Activated CD8-positive, alpha-beta T cell treated with anti-CD3 and anti-CD28 coated beads, Interleukin-2, amount 10 ng/mL, durations not matched to agents 7 days and 5 days (primary cell): ENCODE measurements at regions not wholly inside any gene's neighbourhood (a gene's known extent, or its start where the extent isn't known, plus 50 kb on each side); places are given as distances from the start of the nearest gene placed in this dataset.

Experiments
- ATAC-seq: fragments of 150-1000 bp; cut with Tn5 transposase; one replicate; pipeline ENCODE4 v1.10.0; 2021; ENCODE audit warnings: moderate library complexity
- CTCF ChIA-PET: fragments of 350-600 bp; sonication (Branson Sonifier 250); formaldehyde crosslinking; loops from one replicate; lab custom pipeline; 2021; ENCODE audit warnings: antibody characterized with exemption; lab: Charles Lee
- POLR2A ChIA-PET: fragments of 350-600 bp; sonication (Branson Sonifier 250); formaldehyde crosslinking; loops from one replicate; lab custom pipeline; 2021; ENCODE audit warnings: antibody characterized with exemption; lab: Charles Lee
- DNase-seq: peaks from one replicate; pipeline ENCODE4 v3.0.0-alpha.2; 2020
- H3K27ac Mint-ChIP-seq: one replicate; pipeline ENCODE4 v1.8.0; 2021; ENCODE audit warnings: mild to moderate bottlenecking, mixed read lengths
- H3K27me3 Mint-ChIP-seq: one replicate; pipeline ENCODE4 v1.8.0; 2021; ENCODE audit warnings: low read depth, mixed read lengths
- H3K36me3 Mint-ChIP-seq: one replicate; pipeline ENCODE4 v1.8.0; 2021; ENCODE audit warnings: low read depth, mixed read lengths
- H3K4me1 Mint-ChIP-seq: one replicate; pipeline ENCODE4 v1.8.0; 2021; ENCODE audit warnings: low read depth, mixed read lengths
- H3K4me3 Mint-ChIP-seq: one replicate; pipeline ENCODE4 v1.8.0; 2021; ENCODE audit warnings: mild to moderate bottlenecking, mixed read lengths
- H3K9me3 Mint-ChIP-seq: one replicate; pipeline ENCODE4 v1.8.0; 2022; ENCODE audit warnings: mixed read lengths; ENCODE audit not compliant: insufficient read depth

- ChIA-PET CTCF (no interaction called here), POLR2A (no interaction called here)
- Mint-ChIP-seq H3K36me3 (no peaks in the 10 kb centered on the region), H3K27ac (no peak overlapping the region), H3K4me3 (no peak overlapping the region), H3K4me1 (no peaks in the 10 kb centered on the region), H3K9me3 (no peaks in the 10 kb centered on the region), H3K27me3 (peaks cover 9% of the 10 kb centered on the region)
- DNase-seq (no peak), ATAC-seq (no peak)
Observed at GRCh38 chr15:85926834-85927233, 132.1 kb upstream of the KLHL25 start.

GRCh38 chr15:85927931-85928537 is 133.3 kb upstream of the KLHL25 start:
- no peak overlapping the region for H3K4me3 Mint-ChIP-seq
- no peaks in the 10 kb centered on the region for H3K9me3 Mint-ChIP-seq
- H3K4me1 Mint-ChIP-seq = no peaks in the 10 kb centered on the region
- H3K36me3 Mint-ChIP-seq = no peaks in the 10 kb centered on the region
- DNase-seq = no peak
- peaks cover 11% of the 10 kb centered on the region for H3K27me3 Mint-ChIP-seq
- POLR2A ChIA-PET = no interaction called here
- no peak for ATAC-seq
- H3K27ac Mint-ChIP-seq = no peak overlapping the region
- CTCF ChIA-PET = no interaction called here

- H3K4me3 Mint-ChIP-seq = no peak overlapping the region
- ChIA-PET POLR2A (no interaction called here), CTCF (no interaction called here)
- no peaks in the 10 kb centered on the region for H3K9me3 Mint-ChIP-seq
- DNase-seq = no peak
- no peaks in the 10 kb centered on the region for H3K36me3 Mint-ChIP-seq
- peaks cover 11% of the 10 kb centered on the region for H3K27me3 Mint-ChIP-seq
- no peak for ATAC-seq
- H3K4me1 Mint-ChIP-seq = no peaks in the 10 kb centered on the region
- no peak overlapping the region for H3K27ac Mint-ChIP-seq
Observed at GRCh38 chr15:85929786-85930185, 135.1 kb upstream of the KLHL25 start.

- Mint-ChIP-seq H3K4me1 (no peaks in the 10 kb centered on the region), H3K9me3 (no peaks in the 10 kb centered on the region), H3K27ac (no peak overlapping the region), H3K27me3 (peaks cover 6% of the 10 kb centered on the region), H3K4me3 (no peak overlapping the region), H3K36me3 (no peaks in the 10 kb centered on the region)
- CTCF ChIA-PET = no interaction called here
- POLR2A ChIA-PET = no interaction called here
- DNase-seq (no peak), ATAC-seq (no peak)
Observed at GRCh38 chr15:85932391-85932790, 137.7 kb upstream of the KLHL25 start.

GRCh38 chr15:85934691-85935090 is 140.0 kb upstream of the KLHL25 start:
- H3K27me3 Mint-ChIP-seq = peaks cover 6% of the 10 kb centered on the region
- H3K36me3 Mint-ChIP-seq = no peaks in the 10 kb centered on the region
- DNase-seq (no peak), ATAC-seq (no peak)
- no peak overlapping the region for H3K27ac Mint-ChIP-seq
- H3K9me3 Mint-ChIP-seq = no peaks in the 10 kb centered on the region
- H3K4me1 Mint-ChIP-seq = no peaks in the 10 kb centered on the region
- no peak overlapping the region for H3K4me3 Mint-ChIP-seq
- ChIA-PET CTCF (no interaction called here), POLR2A (no interaction called here)

- Mint-ChIP-seq H3K27ac (no peak overlapping the region), H3K27me3 (peaks cover 4% of the 10 kb centered on the region), H3K4me1 (no peaks in the 10 kb centered on the region), H3K9me3 (no peaks in the 10 kb centered on the region), H3K4me3 (no peak overlapping the region), H3K36me3 (no peaks in the 10 kb centered on the region)
- CTCF ChIA-PET = no interaction called here
- DNase-seq (no peak), ATAC-seq (no peak)
- POLR2A ChIA-PET = no interaction called here
Observed at GRCh38 chr15:85935182-85935581, 140.5 kb upstream of the KLHL25 start.

GRCh38 chr15:85937661-85938060 is 142.0 kb upstream of the AGBL1 start:
- H3K36me3 Mint-ChIP-seq = no peaks in the 10 kb centered on the region
- DNase-seq (no peak), ATAC-seq (no peak)
- no peaks in the 10 kb centered on the region for H3K4me1 Mint-ChIP-seq
- H3K9me3 Mint-ChIP-seq = no peaks in the 10 kb centered on the region
- POLR2A ChIA-PET = no interaction called here
- no peak overlapping the region for H3K4me3 Mint-ChIP-seq
- CTCF ChIA-PET = no interaction called here
- H3K27me3 Mint-ChIP-seq = peaks cover 4% of the 10 kb centered on the region
- H3K27ac Mint-ChIP-seq = no peak overlapping the region

- Mint-ChIP-seq H3K27ac (no peak overlapping the region), H3K4me3 (no peak overlapping the region), H3K36me3 (no peaks in the 10 kb centered on the region), H3K4me1 (no peaks in the 10 kb centered on the region), H3K27me3 (no peaks in the 10 kb centered on the region), H3K9me3 (no peaks in the 10 kb centered on the region)
- no peak for DNase-seq
- no peak for ATAC-seq
- POLR2A ChIA-PET = no interaction called here
- CTCF ChIA-PET = no interaction called here
Observed at GRCh38 chr15:85941186-85941855, 138.3 kb upstream of the AGBL1 start.

GRCh38 chr15:85942632-85943031 is 137.0 kb upstream of the AGBL1 start:
- H3K9me3 Mint-ChIP-seq = no peaks in the 10 kb centered on the region
- no peak overlapping the region for H3K4me3 Mint-ChIP-seq
- ATAC-seq (no peak), DNase-seq (no peak)
- no peak overlapping the region for H3K27ac Mint-ChIP-seq
- no peaks in the 10 kb centered on the region for H3K4me1 Mint-ChIP-seq
- CTCF ChIA-PET = no interaction called here
- no peaks in the 10 kb centered on the region for H3K36me3 Mint-ChIP-seq
- POLR2A ChIA-PET = no interaction called here
- no peaks in the 10 kb centered on the region for H3K27me3 Mint-ChIP-seq

- DNase-seq (no peak), ATAC-seq (no peak)
- Mint-ChIP-seq H3K9me3 (no peaks in the 10 kb centered on the region), H3K27me3 (no peaks in the 10 kb centered on the region), H3K36me3 (no peaks in the 10 kb centered on the region), H3K4me3 (no peak overlapping the region), H3K4me1 (no peaks in the 10 kb centered on the region), H3K27ac (no peak overlapping the region)
- POLR2A ChIA-PET = no interaction called here
- CTCF ChIA-PET = no interaction called here
Observed at GRCh38 chr15:85943151-85943550, 136.5 kb upstream of the AGBL1 start.

- CTCF ChIA-PET = no interaction called here
- H3K4me3 Mint-ChIP-seq = no peak overlapping the region
- no peak overlapping the region for H3K27ac Mint-ChIP-seq
Observed at GRCh38 chr15:85943791-85944190, 135.9 kb upstream of the AGBL1 start.

GRCh38 chr15:85947021-85947420 is 132.7 kb upstream of the AGBL1 start:
- H3K36me3 Mint-ChIP-seq = no peaks in the 10 kb centered on the region
- no peaks in the 10 kb centered on the region for H3K9me3 Mint-ChIP-seq
- H3K4me3 Mint-ChIP-seq = no peak overlapping the region
- POLR2A ChIA-PET = no interaction called here
- CTCF ChIA-PET = no interaction called here
- H3K27ac Mint-ChIP-seq = no peak overlapping the region
- ATAC-seq (no peak), DNase-seq (no peak)
- no peaks in the 10 kb centered on the region for H3K4me1 Mint-ChIP-seq
- H3K27me3 Mint-ChIP-seq = no peaks in the 10 kb centered on the region

More at GRCh38 chr15:85943791-85944190, 135.9 kb upstream of the AGBL1 start:
- Mint-ChIP-seq H3K27me3 (no peaks in the 10 kb centered on the region), H3K9me3 (no peaks in the 10 kb centered on the region), H3K36me3 (no peaks in the 10 kb centered on the region), H3K4me1 (no peaks in the 10 kb centered on the region)
- DNase-seq = no peak
- no peak for ATAC-seq
- POLR2A ChIA-PET = no interaction called here

- ChIA-PET POLR2A (no interaction called here), CTCF (no interaction called here)
- DNase-seq (no peak), ATAC-seq (no peak)
- no peaks in the 10 kb centered on the region for H3K4me1 Mint-ChIP-seq
- H3K4me3 Mint-ChIP-seq = no peak overlapping the region
- H3K9me3 Mint-ChIP-seq = no peaks in the 10 kb centered on the region
- H3K36me3 Mint-ChIP-seq = no peaks in the 10 kb centered on the region
- H3K27me3 Mint-ChIP-seq = no peaks in the 10 kb centered on the region
- no peak overlapping the region for H3K27ac Mint-ChIP-seq
Observed at GRCh38 chr15:85947936-85948335, 131.7 kb upstream of the AGBL1 start.
